ENCODE measurements at regions not wholly inside any gene's neighbourhood (a gene's known extent, or its start where the extent isn't known, plus 50 kb on each side); places are given as distances from the start of the nearest gene placed in this dataset.
"Not testable (repeated sequence)": the region's sequence is repeated elsewhere in the genome, so short reads cannot be mapped to it uniquely, and the experiment has no call there.

DNA sequence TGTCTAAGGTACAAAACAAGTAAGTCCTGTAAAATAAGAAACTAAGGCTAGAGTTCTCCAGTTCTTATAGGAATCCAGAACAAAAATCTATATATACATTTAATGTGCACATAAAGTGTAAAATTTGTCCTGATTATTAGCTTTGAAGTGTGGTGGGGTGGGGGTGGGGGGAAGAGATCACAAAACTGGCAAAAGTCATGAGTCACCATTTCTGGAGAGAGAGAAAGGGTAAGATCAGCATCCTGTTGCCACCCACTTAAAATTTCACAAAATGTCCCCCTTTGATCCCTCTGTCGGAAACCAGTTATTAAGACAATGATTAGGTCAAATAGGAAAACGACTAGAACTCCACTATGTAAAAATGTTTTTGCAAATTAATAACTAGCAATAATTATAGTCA is 482.0 kb upstream of the POU3F2 start:
- ChIA-PET POLR2A (no interaction called here), CTCF (interaction anchor here (0.5 kb wide), 1 partner anchor 485 kb away, joined by 4 read pairs; no protein-coding TSS in a partner anchor)
- Mint-ChIP-seq H3K36me3 (ENCODE audit: low read depth) (no peaks in the 10 kb centered on the region), H3K27ac (no peak overlapping the region), H3K9me3 (ENCODE audit: insufficient read depth) (no peaks in the 10 kb centered on the region), H3K4me3 (no peak overlapping the region), H3K4me1 (ENCODE audit: low read depth) (no peaks in the 10 kb centered on the region), H3K27me3 (ENCODE audit: low read depth) (no peaks in the 10 kb centered on the region)
- ATAC-seq (no peak), DNase-seq (no peak)

DNA sequence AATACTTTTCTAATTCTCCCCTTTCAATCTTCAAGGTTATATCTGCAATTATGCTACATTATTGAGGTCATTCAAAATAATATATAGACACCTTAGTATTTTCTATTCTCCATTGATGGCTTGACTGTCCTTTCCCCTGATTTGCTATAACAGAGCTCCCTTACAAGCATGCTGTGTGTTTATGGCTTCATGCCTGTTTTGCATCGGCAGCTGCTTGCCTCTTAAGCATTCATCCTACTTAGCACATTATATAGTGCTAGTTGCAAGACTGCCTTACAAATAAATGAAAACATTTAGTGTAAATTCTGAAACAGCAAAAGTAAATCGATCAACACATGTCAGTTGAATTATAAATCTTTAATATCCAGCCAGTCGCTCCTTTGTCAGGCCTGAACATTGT is 476.2 kb upstream of the POU3F2 start:
- no peak overlapping the region for H3K27ac Mint-ChIP-seq
- ChIA-PET CTCF (no interaction called here), POLR2A (no interaction called here)
- no peaks in the 10 kb centered on the region for H3K36me3 Mint-ChIP-seq (ENCODE audit: low read depth)
- no peaks in the 10 kb centered on the region for H3K4me1 Mint-ChIP-seq (ENCODE audit: low read depth)
- no peaks in the 10 kb centered on the region for H3K27me3 Mint-ChIP-seq (ENCODE audit: low read depth)
- no peak overlapping the region for H3K4me3 Mint-ChIP-seq
- H3K9me3 Mint-ChIP-seq (ENCODE audit: insufficient read depth), result no peaks in the 10 kb centered on the region
- no peak for ATAC-seq
- DNase-seq, result no peak

DNA sequence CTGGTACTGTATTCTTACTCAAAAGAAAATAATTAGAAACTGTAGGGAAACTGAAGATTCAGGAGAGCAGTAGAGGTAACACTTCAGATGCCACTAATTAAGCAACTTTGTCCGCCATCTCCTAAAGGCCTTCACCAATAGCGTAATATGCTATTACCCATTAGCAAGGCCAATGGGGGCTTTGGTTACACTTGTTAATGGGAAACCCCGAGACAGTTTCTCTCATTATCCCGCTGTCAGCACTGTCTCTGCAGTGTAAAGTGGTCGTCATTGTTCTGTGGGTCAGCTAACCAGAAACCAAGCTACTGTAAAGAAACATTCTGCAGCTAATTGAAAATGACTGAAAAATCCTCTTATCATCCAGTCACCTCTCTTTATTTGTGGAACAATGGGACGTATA is 468.0 kb upstream of the POU3F2 start:
- ChIA-PET CTCF (no interaction called here), POLR2A (no interaction called here)
- DNase-seq (no peak), ATAC-seq (no peak)
- H3K4me3 Mint-ChIP-seq, result no peak overlapping the region
- H3K27ac Mint-ChIP-seq, result no peak overlapping the region
- H3K36me3 Mint-ChIP-seq (ENCODE audit: low read depth), result no peaks in the 10 kb centered on the region
- no peaks in the 10 kb centered on the region for H3K4me1 Mint-ChIP-seq (ENCODE audit: low read depth)
- H3K27me3 Mint-ChIP-seq (ENCODE audit: low read depth), result no peaks in the 10 kb centered on the region
- no peaks in the 10 kb centered on the region for H3K9me3 Mint-ChIP-seq (ENCODE audit: insufficient read depth)

DNA sequence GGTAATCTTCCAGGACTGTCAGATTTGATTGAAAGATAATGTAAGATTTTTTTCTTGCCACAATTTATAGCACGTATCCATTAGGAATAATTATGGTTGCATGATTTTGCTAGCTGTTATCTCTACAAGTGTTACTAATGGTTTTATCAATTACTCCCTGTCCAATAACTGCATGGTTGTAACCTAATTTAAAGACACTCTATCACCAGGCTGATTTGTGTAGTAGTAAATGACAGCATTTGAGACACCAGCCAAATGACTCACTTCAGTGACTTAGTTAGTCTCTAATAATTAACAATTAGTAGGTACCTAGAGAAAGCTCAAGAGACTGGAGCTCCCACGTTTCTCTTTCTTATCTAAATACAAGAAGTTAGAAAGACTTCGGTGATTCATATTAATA is 453.8 kb upstream of the POU3F2 start:
- POLR2A ChIA-PET, result no interaction called here
- H3K4me1 Mint-ChIP-seq (ENCODE audit: low read depth), result no peaks in the 10 kb centered on the region
- H3K4me3 Mint-ChIP-seq, result no peak overlapping the region
- ATAC-seq (no peak), DNase-seq (no peak)
- no peaks in the 10 kb centered on the region for H3K9me3 Mint-ChIP-seq (ENCODE audit: insufficient read depth)
- H3K27me3 Mint-ChIP-seq (ENCODE audit: low read depth), result no peaks in the 10 kb centered on the region
- H3K36me3 Mint-ChIP-seq (ENCODE audit: low read depth), result no peaks in the 10 kb centered on the region
- CTCF ChIA-PET, result no interaction called here
- H3K27ac Mint-ChIP-seq, result no peak overlapping the region

DNA sequence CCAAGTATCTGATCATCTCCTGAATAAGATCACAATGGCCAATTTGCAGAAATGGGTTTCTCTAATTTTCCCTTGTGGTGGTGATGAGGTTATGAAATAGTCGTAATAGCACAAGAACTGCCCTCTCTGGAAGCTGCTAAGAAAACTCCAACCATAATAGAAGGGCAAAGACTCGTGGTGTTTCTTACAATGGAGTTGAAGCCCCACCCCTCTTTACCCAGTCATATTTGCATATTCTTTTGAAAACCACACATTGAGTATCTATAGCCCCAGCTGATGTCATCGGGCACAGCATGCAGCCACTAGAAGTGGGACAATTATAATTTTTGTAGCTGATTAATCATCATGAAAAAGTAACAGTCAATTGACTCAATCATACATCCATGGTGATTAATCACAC is 452.1 kb upstream of the POU3F2 start:
- Mint-ChIP-seq H3K36me3 (ENCODE audit: low read depth) (no peaks in the 10 kb centered on the region), H3K4me1 (ENCODE audit: low read depth) (no peaks in the 10 kb centered on the region), H3K9me3 (ENCODE audit: insufficient read depth) (no peaks in the 10 kb centered on the region), H3K27ac (no peak overlapping the region), H3K4me3 (no peak overlapping the region), H3K27me3 (ENCODE audit: low read depth) (no peaks in the 10 kb centered on the region)
- CTCF ChIA-PET, result no interaction called here
- ATAC-seq, result no peak
- POLR2A ChIA-PET, result no interaction called here
- DNase-seq, result no peak

DNA sequence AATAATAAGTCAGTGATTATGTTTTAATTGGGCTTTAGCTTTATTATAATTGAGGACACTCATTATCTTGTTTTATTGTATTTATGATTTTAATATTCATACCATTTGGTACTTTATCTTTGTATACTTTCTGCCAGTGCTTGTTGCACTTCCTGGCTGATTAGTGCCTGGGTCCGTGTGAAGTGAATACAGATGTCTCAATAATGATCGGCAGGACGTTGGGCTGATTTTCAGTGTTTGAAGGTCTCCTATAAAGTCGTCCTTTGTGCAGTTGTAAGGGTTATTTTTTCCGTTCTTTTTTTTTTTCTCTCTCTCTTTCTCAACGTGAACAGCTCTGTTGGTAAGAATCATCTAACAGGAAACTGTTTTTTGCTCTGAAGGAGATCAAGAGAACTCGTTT is 450.0 kb upstream of the POU3F2 start:
- H3K4me1 Mint-ChIP-seq (ENCODE audit: low read depth), result no peaks in the 10 kb centered on the region
- no peaks in the 10 kb centered on the region for H3K27me3 Mint-ChIP-seq (ENCODE audit: low read depth)
- H3K4me3 Mint-ChIP-seq, result no peak overlapping the region
- H3K9me3 Mint-ChIP-seq (ENCODE audit: insufficient read depth), result no peaks in the 10 kb centered on the region
- H3K36me3 Mint-ChIP-seq (ENCODE audit: low read depth), result no peaks in the 10 kb centered on the region
- ChIA-PET POLR2A (no interaction called here), CTCF (no interaction called here)
- no peak for DNase-seq
- ATAC-seq, result no peak
- no peak overlapping the region for H3K27ac Mint-ChIP-seq

DNA sequence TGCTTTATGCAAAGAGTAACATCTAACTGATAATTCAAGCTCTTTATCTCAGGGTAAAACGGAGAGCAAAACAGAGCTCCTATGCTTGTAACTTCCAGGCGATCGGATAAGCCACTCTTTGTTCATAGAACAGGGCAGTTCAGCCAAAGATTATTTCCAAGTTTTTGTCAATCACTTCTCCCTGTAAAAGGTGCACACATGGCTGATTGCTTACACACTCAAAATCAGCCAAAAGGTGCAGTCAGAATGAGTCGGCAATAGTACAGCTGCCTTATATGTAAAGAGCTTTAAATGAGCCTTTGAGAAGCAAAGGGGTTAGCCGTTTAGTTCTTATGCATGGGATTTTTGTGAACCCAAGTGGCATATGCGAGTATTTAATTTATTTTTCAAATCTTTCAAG is 449.6 kb upstream of the POU3F2 start:
- POLR2A ChIA-PET, result no interaction called here
- Mint-ChIP-seq H3K36me3 (ENCODE audit: low read depth) (no peaks in the 10 kb centered on the region), H3K27ac (no peak overlapping the region), H3K9me3 (ENCODE audit: insufficient read depth) (no peaks in the 10 kb centered on the region), H3K4me3 (no peak overlapping the region), H3K4me1 (ENCODE audit: low read depth) (no peaks in the 10 kb centered on the region), H3K27me3 (ENCODE audit: low read depth) (no peaks in the 10 kb centered on the region)
- CTCF ChIA-PET, result no interaction called here
- DNase-seq (no peak), ATAC-seq (no peak)

DNA sequence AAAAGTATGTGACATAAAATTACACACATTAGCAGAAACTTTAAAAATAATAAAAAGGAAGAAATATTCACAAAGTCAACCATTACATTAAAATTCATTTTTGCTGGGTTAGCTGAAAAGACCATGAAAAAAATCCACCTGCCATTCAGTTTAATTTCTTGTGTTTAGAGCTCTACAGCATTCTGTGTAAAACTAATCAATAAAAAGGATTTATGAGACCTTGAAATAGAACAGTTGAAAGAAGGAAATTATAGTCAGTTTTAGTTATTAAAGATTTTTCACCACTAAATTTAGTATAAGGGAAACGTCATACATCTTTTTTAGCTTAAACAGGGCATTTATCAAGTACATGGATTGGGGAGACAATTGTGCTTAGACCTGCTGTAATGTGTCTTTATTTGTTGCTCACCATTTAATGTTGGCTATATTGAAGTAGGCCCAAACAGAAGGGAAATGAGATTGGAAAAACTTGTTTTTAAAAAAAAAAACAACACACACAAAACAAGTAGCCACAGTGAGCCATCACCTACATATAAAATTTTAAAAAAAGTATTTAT is 438.7 kb upstream of the POU3F2 start:
- ATAC-seq, result no peak
- CTCF ChIA-PET, result no interaction called here
- Mint-ChIP-seq H3K4me1 (ENCODE audit: low read depth) (no peaks in the 10 kb centered on the region), H3K27me3 (ENCODE audit: low read depth) (no peaks in the 10 kb centered on the region), H3K27ac (no peak overlapping the region), H3K4me3 (no peak overlapping the region), H3K9me3 (ENCODE audit: insufficient read depth) (no peaks in the 10 kb centered on the region), H3K36me3 (ENCODE audit: low read depth) (no peaks in the 10 kb centered on the region)
- no peak for DNase-seq
- POLR2A ChIA-PET, result no interaction called here

DNA sequence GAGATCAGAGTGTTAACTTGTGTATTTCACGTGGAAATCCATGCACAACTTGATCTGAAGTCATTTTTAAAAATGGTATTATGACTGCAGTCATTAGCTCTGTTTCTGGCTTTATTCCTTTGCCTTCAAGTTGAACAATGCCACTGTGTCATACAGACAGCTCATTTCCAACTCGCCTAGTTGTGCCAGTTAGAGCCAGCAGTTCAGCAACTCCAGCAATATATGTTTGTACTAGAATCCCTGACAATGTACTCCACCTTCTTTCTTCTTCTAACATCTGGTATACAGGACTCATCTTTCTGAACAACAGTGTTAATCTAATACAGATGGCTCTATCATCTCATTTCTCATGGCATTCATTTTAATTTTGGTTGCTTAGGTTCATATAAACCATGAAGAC is 418.3 kb upstream of the POU3F2 start:
- DNase-seq, result no peak
- Mint-ChIP-seq H3K36me3 (ENCODE audit: low read depth) (no peaks in the 10 kb centered on the region), H3K4me1 (ENCODE audit: low read depth) (no peaks in the 10 kb centered on the region), H3K27me3 (ENCODE audit: low read depth) (no peaks in the 10 kb centered on the region), H3K4me3 (no peak overlapping the region), H3K27ac (no peak overlapping the region), H3K9me3 (ENCODE audit: insufficient read depth) (no peaks in the 10 kb centered on the region)
- ChIA-PET POLR2A (no interaction called here), CTCF (no interaction called here)
- no peak for ATAC-seq

DNA sequence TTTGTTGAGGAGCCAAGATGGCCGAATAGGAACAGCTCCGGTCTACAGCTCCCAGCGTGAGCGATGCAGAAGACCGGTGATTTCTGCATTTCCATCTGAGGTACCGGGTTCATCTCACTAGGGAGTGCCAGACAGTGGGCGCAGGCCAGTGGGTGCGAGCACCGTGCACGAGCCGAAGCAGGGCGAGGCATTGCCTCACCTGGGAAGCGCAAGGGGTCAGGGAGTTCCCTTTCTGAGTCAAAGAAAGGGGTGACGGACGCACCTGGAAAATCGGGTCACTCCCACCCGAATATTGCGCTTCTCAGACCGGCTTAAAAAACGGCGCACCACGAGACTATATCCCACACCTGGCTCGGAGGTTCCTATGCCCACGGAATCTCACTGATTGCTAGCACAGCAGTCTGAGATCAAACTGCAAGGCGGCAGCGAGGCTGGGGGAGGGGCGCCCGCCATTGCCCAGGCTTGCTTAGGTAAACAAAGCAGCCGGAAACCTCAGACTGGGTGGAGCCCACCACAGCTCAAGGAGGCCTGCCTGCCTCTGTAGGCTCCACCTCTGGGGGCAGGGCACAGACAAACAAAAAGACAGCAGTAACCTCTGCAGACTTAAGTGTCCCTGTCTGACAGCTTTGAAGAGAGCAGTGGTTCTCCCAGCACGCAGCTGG is 417.7 kb upstream of the POU3F2 start:
- DNase-seq, result peak; percentile 40
- H3K4me3 Mint-ChIP-seq; H3K4me1 Mint-ChIP-seq (ENCODE audit: low read depth); POLR2A ChIA-PET; H3K36me3 Mint-ChIP-seq (ENCODE audit: low read depth); CTCF ChIA-PET; H3K9me3 Mint-ChIP-seq (ENCODE audit: insufficient read depth); H3K27me3 Mint-ChIP-seq (ENCODE audit: low read depth); ATAC-seq; H3K27ac Mint-ChIP-seq: not testable (repeated sequence)

DNA sequence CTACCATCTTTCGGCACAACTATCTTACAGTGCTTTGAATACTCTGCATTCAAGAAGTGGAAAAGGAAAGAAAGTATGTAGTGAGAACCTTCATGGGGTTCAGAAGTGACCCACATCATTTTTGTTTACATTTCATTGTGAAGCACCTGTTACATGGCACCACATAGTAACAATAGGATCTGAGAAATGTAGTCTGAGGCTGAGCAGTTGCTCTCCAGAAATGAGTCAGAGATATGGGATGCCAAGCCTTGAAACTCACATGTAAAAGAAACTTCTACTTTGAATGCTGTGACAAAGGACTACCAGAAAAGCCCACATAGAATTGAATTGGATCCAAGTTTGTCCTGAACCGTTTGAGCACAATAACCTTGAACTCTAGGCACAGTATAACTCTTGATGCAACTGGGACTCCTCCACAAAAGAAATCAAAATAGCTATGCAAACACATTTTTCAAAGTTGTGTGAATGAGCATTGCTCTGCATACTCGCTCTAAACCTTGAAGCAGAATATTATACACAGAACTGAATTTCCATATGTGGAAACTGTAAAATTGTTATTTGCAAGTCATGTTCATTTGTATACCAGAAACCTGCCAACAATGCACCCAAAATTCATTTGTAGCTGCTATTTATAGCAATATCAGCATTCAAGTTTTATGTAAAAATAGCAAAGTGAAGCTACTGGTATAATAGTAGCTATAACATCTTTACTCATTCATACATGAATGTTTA is 400.9 kb upstream of the POU3F2 start:
- POLR2A ChIA-PET, result no interaction called here
- Mint-ChIP-seq H3K9me3 (ENCODE audit: insufficient read depth) (no peaks in the 10 kb centered on the region), H3K4me3 (no peak overlapping the region), H3K27ac (no peak overlapping the region), H3K36me3 (ENCODE audit: low read depth) (no peaks in the 10 kb centered on the region), H3K4me1 (ENCODE audit: low read depth) (no peaks in the 10 kb centered on the region), H3K27me3 (ENCODE audit: low read depth) (no peaks in the 10 kb centered on the region)
- ATAC-seq (no peak), DNase-seq (no peak)
- CTCF ChIA-PET, result no interaction called here

DNA sequence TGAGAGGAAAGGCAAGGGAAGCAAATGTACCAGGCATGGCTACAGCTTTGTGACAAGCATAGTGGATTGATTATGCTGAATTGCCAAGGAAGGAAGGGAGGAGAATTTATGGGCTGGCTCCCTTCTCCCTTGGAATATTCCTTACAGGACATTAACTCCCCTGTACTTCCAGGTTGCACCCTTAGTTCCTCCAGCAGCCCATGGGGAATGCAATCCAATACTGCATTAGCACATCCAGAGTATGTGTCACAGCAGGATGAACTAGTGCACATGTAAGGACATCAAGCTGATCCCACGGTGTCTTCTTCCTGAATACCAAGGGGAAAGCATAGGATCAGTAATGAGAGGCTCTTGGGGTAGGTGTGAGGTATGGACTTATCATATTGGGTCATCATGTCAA is 390.7 kb upstream of the POU3F2 start:
- Mint-ChIP-seq H3K4me1 (ENCODE audit: low read depth) (no peaks in the 10 kb centered on the region), H3K27me3 (ENCODE audit: low read depth) (no peaks in the 10 kb centered on the region), H3K36me3 (ENCODE audit: low read depth) (no peaks in the 10 kb centered on the region), H3K4me3 (no peak overlapping the region), H3K27ac (no peak overlapping the region), H3K9me3 (ENCODE audit: insufficient read depth) (peaks cover 4% of the 10 kb centered on the region)
- no peak for ATAC-seq
- ChIA-PET CTCF (no interaction called here), POLR2A (no interaction called here)
- DNase-seq, result no peak

DNA sequence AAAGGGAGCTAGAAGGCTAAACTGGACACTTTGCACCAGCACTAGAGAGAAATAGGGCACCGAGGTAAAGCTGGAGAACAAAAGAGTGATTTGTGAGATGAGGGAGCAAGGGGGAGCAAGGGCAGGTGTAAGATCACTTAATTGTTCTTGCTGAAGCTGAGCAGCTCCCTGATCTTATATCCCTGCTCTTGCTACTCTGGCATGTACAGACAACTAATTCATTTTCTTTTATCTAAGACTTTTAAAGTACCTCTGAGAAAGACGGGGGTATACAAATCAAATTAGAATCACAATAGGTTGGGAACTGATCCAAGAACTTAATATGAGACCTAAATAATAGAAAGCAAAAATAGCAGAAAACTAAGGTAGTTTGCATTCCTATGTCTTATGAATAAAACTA is 381.7 kb upstream of the POU3F2 start:
- Mint-ChIP-seq H3K27ac (no peak overlapping the region), H3K9me3 (ENCODE audit: insufficient read depth) (no peaks in the 10 kb centered on the region), H3K4me1 (ENCODE audit: low read depth) (no peaks in the 10 kb centered on the region), H3K4me3 (no peak overlapping the region), H3K36me3 (ENCODE audit: low read depth) (no peaks in the 10 kb centered on the region), H3K27me3 (ENCODE audit: low read depth) (no peaks in the 10 kb centered on the region)
- DNase-seq, result no peak
- ChIA-PET POLR2A (no interaction called here), CTCF (no interaction called here)
- no peak for ATAC-seq
